Retinal pigment epithelial cell (primary cell): ENCODE measurements at regions not wholly inside any gene's neighbourhood (a gene's known extent, or its start where the extent isn't known, plus 50 kb on each side); places are given as distances from the start of the nearest gene placed in this dataset.

Experiments
- DNase-seq: peaks from one replicate; pipeline ENCODE4 v3.0.0-alpha.2; 2010; ENCODE audit warnings: low read depth
- H3K4me3 ChIP-seq: 2 replicates; pipeline ENCODE4 v1.5.1; 2011; ENCODE audit warnings: mild to moderate bottlenecking, low read length, control low read depth, moderate library complexity
- CTCF ChIP-seq: conservative IDR thresholded peaks from 2 replicates; pipeline ENCODE4 v1.5.1; 2011; ENCODE audit warnings: low read depth, low read length, control low read depth, inconsistent platforms

- DNase-seq: no peak
- TF ChIP-seq CTCF: no peak
These were observed 73.8 kb upstream of the HAAO start for GRCh38 chr2:42865884-42866881.

GRCh38 chr2:42864641-42865280 lies 72.4 kb upstream of the HAAO start:
- DNase-seq: no peak
- H3K4me3 ChIP-seq: no peak overlapping the region
- TF ChIP-seq CTCF: no peak

More at GRCh38 chr2:42865884-42866881, 73.8 kb upstream of the HAAO start:
- H3K4me3 ChIP-seq: no peak overlapping the region

- H3K4me3 ChIP-seq: no peak overlapping the region
- DNase-seq: no peak
- TF ChIP-seq CTCF: no peak
These were observed 71.8 kb upstream of the HAAO start for GRCh38 chr2:42864222-42864621.

GRCh38 chr2:42863751-42864150 lies 71.4 kb upstream of the HAAO start:
- TF ChIP-seq CTCF: no peak
- no peak for DNase-seq
- H3K4me3 ChIP-seq: no peak overlapping the region

DNA sequence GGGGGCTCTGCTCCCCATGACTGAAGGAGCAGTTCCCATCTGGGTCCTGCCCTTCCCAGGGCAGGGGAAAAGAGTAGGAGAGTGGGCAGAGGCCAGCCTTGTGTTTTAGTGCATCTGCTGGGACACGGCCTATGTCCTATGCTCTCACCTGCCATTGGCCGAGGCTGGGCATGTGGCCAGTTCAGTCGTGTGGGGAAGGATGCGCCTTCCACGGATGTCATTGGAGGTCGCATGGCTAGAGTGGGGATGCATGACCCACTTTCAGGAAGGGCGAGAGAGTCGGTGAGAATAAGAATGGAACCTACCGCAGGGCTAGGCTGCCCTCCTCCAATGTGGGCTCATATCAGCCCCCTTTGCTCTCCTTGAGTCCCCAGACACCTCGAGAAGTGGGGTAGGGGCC lies 70.9 kb upstream of the HAAO start:
- no peak overlapping the region for H3K4me3 ChIP-seq
- no peak for DNase-seq
- TF ChIP-seq CTCF: no peak

DNA sequence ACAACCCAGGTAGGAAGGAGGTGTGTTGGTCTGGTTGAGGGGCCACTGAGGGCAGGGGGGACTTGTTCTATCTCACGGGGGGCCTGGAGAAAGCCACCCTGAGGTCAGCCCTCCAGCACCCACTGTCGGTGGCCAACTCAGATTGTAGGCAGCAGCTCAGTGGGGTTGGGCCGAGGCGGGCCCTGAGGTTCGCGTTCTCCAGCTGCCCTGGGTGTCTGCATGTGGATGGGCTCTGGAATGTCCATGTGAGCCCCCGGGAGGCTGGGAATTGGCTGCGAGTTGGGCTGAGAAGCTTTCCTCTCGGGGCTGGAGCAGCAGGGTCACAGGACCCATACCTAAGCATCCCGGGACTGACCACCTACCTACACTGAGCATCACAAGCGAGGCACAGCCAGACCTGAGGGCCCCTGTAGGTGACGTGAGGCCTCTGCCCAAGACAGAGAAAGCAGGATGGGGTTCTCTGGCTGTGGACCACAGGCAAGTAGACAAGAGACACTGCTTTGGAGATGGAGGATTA lies 70.3 kb upstream of the HAAO start:
- DNase-seq: no peak
- H3K4me3 ChIP-seq: no peak overlapping the region
- TF ChIP-seq CTCF: no peak
